ENCODE measurements at regions not wholly inside any gene's neighbourhood (a gene's known extent, or its start where the extent isn't known, plus 50 kb on each side); places are given as distances from the start of the nearest gene placed in this dataset.

DNA sequence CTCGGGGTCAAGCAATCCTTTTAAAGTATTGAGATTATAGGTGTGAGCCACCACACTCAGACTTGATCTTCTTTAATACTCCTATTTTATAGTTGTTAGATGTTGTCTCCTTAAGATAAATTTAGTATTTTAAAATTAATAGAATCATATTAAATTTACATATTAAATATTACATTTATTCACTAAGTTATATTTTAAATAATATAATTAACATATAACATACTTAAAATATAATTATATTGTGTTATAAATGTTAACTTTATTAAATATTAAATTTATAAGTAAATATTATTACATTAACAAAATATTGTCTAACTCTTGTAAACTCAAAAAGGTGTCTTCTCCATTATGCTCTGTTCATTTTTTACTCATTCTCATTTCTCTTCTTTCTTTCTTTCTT is 675.9 kb upstream of the ADGRL4 start:
- Histone ChIP-seq H4K91ac (replicated peaks; ENCODE audit: insufficient read length, low read length) (no peak overlapping the region), H2BK5ac (ENCODE audit: low read depth, low read length) (no peak overlapping the region), H3K27ac (ENCODE audit: low read depth, low read length) (no peak overlapping the region), H2BK12ac (ENCODE audit: low read depth, low read length) (no peak overlapping the region), H3K9me3 (ENCODE audit: insufficient read depth in 2 of 2, low read depth in 1 of 2, low read length in 1 of 2) (no peaks in the 10 kb centered on the region), H4K8ac (ENCODE audit: extremely low read depth, insufficient read depth, low read length) (no peak overlapping the region), H3K18ac (ENCODE audit: extremely low read depth, low read length) (no peak overlapping the region), H3K4me2 (ENCODE audit: insufficient read depth in 1 of 2, low read depth in 2 of 2, low read length in 2 of 2) (no peak overlapping the region), H4K20me1 (replicated peaks in 1 of 2; ENCODE audit: control insufficient read depth in 1 of 2, insufficient read depth in 2 of 2, low read length in 2 of 2) (no peaks in the 10 kb centered on the region), H3K4me1 (replicated peaks in 1 of 4; ENCODE audit: control insufficient read depth in 3 of 4, insufficient read depth in 4 of 4, low read length in 3 of 4) (no peaks in the 10 kb centered on the region), H3K27me3 (replicated peaks in 1 of 4; ENCODE audit: control insufficient read depth in 3 of 4, extremely low read depth in 1 of 4, insufficient read depth in 3 of 4, low read length in 3 of 4) (no peaks in the 10 kb centered on the region), H2AFZ (ENCODE audit: low read length) (no peak overlapping the region), H2AK5ac (ENCODE audit: low read depth, low read length) (no peak overlapping the region), H3K79me1 (ENCODE audit: low read depth, low read length) (no peaks in the 10 kb centered on the region), H3K23ac (ENCODE audit: insufficient read length) (no peak overlapping the region), H3K9ac (replicated peaks in 1 of 4; ENCODE audit: extremely low read depth in 1 of 4, low read depth in 3 of 4, low read length in 3 of 4) (no peak overlapping the region), H3K36me3 (ENCODE audit: control insufficient read depth in 2 of 4, insufficient read depth in 4 of 4, low read length in 3 of 4) (no peaks in the 10 kb centered on the region), H3K79me2 (ENCODE audit: control insufficient read depth in 1 of 2, insufficient read depth in 2 of 2, low read length in 2 of 2) (no peaks in the 10 kb centered on the region), H3K4me3 (ENCODE audit: extremely low read depth in 1 of 4, insufficient read depth in 2 of 4, low read depth in 3 of 4, low read length in 4 of 4) (no peak overlapping the region), H2BK15ac (ENCODE audit: low read length) (no peak overlapping the region), H3K23me2 (ENCODE audit: low read depth, low read length) (no peaks in the 10 kb centered on the region), H4K5ac (ENCODE audit: insufficient read length, low read depth, low read length) (no peak overlapping the region), H2BK120ac (replicated peaks; ENCODE audit: low read depth, low read length) (no peak overlapping the region), H3K4ac (replicated peaks; ENCODE audit: insufficient read length, low read depth, low read length) (no peak overlapping the region), H3K56ac (replicated peaks; ENCODE audit: insufficient read length, low read depth, low read length) (no peak overlapping the region), H2BK20ac (ENCODE audit: low read length) (no peak overlapping the region), H3K14ac (ENCODE audit: insufficient read length) (no peak overlapping the region)
- CTCF ChIA-PET (ENCODE audit: partially characterized antibody): interaction anchor here (1.2 kb wide), 1 partner anchor 11 kb away, joined by 3 read pairs; no protein-coding TSS in a partner anchor
- WGBS, 2 experiments (ENCODE audit: extremely low coverage in 1 of 2, insufficient coverage in 1 of 2, insufficient read length in 1 of 2, insufficient replicate concordance in 2 of 2, low coverage in 1 of 2, low lambda C conversion rate in 2 of 2, missing lambda C conversion rate in 1 of 2): 100% methylated on average over 1 of the region's 1 CpG; no CpG with 5 or more reads in 1 of the 2 experiments
- POLR2A ChIA-PET (ENCODE audit: partially characterized antibody): no interaction called here
- DNase-seq (ENCODE audit: low read depth in 1 of 2, low spot score in 2 of 2): no peak
- no peak for FAIRE-seq
- TF ChIP-seq CEBPB (IDR thresholded peaks at IDR 0.05; ENCODE audit: low read depth, low read length): no peak
- no peak for TF ChIP-seq CREB1 (IDR thresholded peaks at IDR 0.05)
- TF ChIP-seq MAFK (IDR thresholded peaks at IDR 0.05; ENCODE audit: low read depth, low read length): no peak
- TF ChIP-seq SIN3A (conservative IDR thresholded peaks at IDR 0.05 in 1 of 2, IDR thresholded peaks at IDR 0.05 in 1 of 2; ENCODE audit: low read depth in 1 of 2, low read length in 2 of 2): no peak
- no peak for TF ChIP-seq KDM1A (IDR thresholded peaks at IDR 0.05; ENCODE audit: borderline replicate concordance, low read length)
- TF ChIP-seq CBX5 (IDR thresholded peaks at IDR 0.05; ENCODE audit: low read depth, low read length): no peak
- no peak for TF ChIP-seq GABPA (IDR thresholded peaks at IDR 0.05; ENCODE audit: borderline replicate concordance, insufficient read depth, low read length)
- no peak for TF ChIP-seq EZH2 (IDR thresholded peaks at IDR 0.05; ENCODE audit: low read depth, low read length, severe bottlenecking)
- TF ChIP-seq ZNF274 (IDR thresholded peaks at IDR 0.05; ENCODE audit: borderline replicate concordance, extremely low read depth, low read length): no peak
- TF ChIP-seq HDAC6 (IDR thresholded peaks at IDR 0.05; ENCODE audit: low read depth, low read length): no peak
- no peak for TF ChIP-seq CHD2 (IDR thresholded peaks at IDR 0.05; ENCODE audit: low read length)
- TF ChIP-seq KDM4A (IDR thresholded peaks at IDR 0.05; ENCODE audit: low read depth, low read length, severe bottlenecking): no peak
- no peak for TF ChIP-seq SP2 (IDR thresholded peaks at IDR 0.05; ENCODE audit: low read length)
- TF ChIP-seq FOSL1 (IDR thresholded peaks at IDR 0.05; ENCODE audit: insufficient read depth, low read depth, low read length): no peak
- no peak for TF ChIP-seq BACH1 (IDR thresholded peaks at IDR 0.05; ENCODE audit: low read length)
- TF ChIP-seq RBBP5 (IDR thresholded peaks at IDR 0.05; ENCODE audit: borderline replicate concordance, low read depth, low read length): no peak

Data from H1 (cell line).